Osteoblast (primary cell): ENCODE measurements at regions not wholly inside any gene's neighbourhood (a gene's known extent, or its start where the extent isn't known, plus 50 kb on each side); places are given as distances from the start of the nearest gene placed in this dataset.

Experiments
- DNase-seq: peaks from one replicate; pipeline ENCODE4 v3.0.0; 2011; ENCODE audit warnings: low spot score, mixed read lengths; ENCODE audit not compliant: insufficient read length; ENCODE audit errors: missing footprints
- H2AFZ ChIP-seq: 2 replicates; pipeline ENCODE4 v1.6.0; 2011; ENCODE audit warnings: mild to moderate bottlenecking, low read length
- H3K27ac ChIP-seq: 2 replicates; pipeline ENCODE4 v1.5.1; 2011; ENCODE audit warnings: mild to moderate bottlenecking, low read depth, low read length, moderate library complexity
- H3K27me3 ChIP-seq: 2 replicates; pipeline ENCODE4 v1.6.0; 2012; ENCODE audit warnings: mild to moderate bottlenecking, control low read depth, inconsistent platforms, low read length, moderate library complexity; ENCODE audit not compliant: insufficient read depth
- H3K36me3 ChIP-seq: 2 replicates; pipeline ENCODE4 v1.5.1; 2011; ENCODE audit warnings: mild to moderate bottlenecking, low read length, control low read depth, moderate library complexity; ENCODE audit not compliant: insufficient read depth
- H3K4me1 ChIP-seq: 2 replicates; pipeline ENCODE4 v1.5.1; 2011; ENCODE audit warnings: mild to moderate bottlenecking, low read length, control low read depth, moderate library complexity; ENCODE audit not compliant: insufficient read depth
- H3K4me2 ChIP-seq: 2 replicates; pipeline ENCODE4 v1.6.0; 2011; ENCODE audit warnings: mild to moderate bottlenecking, low read length; ENCODE audit not compliant: insufficient read depth
- H3K4me3 ChIP-seq: fragments of 200-600 bp; sonication (generic); 3 replicates; pipeline ENCODE4 v1.5.1; 2012; ENCODE audit warnings: mild to moderate bottlenecking, low read length, inconsistent platforms; ENCODE audit not compliant: insufficient read depth
- H3K79me2 ChIP-seq: 2 replicates; pipeline ENCODE4 v1.6.0; 2012; ENCODE audit warnings: mild to moderate bottlenecking, low read length, control low read depth, inconsistent platforms; ENCODE audit not compliant: insufficient read depth
- H3K9me3 ChIP-seq: 2 replicates; pipeline ENCODE4 v1.5.1; 2011; ENCODE audit warnings: low read depth, low read length, control low read depth
- H4K20me1 ChIP-seq: 2 replicates; pipeline ENCODE4 v1.6.0; 2012; ENCODE audit warnings: mild to moderate bottlenecking, low read length, control low read depth; ENCODE audit not compliant: insufficient read depth
- TF ChIP-seq, protein P1 (sequence below): IDR thresholded peaks from 2 replicates; pipeline ENCODE4 v1.5.1; 2011; ENCODE audit warnings: mild to moderate bottlenecking, low read depth, low read length, moderate library complexity; ENCODE audit errors: extremely low read depth

DNA sequence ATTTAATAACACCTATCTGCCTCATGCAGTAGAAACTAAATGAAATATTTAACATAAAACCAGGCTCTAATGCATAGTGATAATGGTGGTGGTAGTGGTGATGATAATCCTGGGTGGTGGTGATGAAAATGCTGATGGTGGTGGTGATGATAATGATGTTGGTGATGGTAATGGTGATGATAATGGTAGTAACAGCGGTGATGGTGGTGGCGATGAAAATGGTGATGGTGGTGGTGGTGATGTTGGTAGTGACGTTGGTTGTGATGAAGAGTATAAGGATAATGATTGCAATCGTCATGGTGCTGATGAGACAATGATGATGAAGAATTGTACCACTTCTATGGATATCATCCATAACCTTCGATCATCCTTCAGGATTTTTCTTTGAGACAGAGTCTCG, 173.7 kb upstream of the CDH11 start:
- TF ChIP-seq, protein P1, sequence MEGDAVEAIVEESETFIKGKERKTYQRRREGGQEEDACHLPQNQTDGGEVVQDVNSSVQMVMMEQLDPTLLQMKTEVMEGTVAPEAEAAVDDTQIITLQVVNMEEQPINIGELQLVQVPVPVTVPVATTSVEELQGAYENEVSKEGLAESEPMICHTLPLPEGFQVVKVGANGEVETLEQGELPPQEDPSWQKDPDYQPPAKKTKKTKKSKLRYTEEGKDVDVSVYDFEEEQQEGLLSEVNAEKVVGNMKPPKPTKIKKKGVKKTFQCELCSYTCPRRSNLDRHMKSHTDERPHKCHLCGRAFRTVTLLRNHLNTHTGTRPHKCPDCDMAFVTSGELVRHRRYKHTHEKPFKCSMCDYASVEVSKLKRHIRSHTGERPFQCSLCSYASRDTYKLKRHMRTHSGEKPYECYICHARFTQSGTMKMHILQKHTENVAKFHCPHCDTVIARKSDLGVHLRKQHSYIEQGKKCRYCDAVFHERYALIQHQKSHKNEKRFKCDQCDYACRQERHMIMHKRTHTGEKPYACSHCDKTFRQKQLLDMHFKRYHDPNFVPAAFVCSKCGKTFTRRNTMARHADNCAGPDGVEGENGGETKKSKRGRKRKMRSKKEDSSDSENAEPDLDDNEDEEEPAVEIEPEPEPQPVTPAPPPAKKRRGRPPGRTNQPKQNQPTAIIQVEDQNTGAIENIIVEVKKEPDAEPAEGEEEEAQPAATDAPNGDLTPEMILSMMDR = no peak
- H3K79me2 ChIP-seq = no peaks in the 10 kb centered on the region

DNA sequence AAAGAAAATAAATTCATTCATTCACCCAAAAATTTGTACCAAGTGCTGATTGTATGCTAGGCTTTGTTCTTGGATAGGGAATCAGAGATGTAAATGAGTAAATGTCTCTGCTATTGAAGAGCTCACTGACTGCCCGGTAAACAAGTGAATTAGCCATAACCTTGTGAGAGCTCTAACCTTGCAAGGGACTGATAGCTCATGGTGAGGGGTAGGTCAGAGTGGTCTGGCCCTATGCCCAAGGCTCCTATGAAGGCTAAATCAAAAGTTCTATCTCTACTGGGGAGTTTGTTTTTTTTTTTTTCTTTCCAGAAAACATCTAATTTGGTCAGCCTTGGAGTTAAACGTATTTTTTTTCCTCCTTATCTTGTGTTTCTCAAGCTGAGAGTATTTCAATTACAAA, 172.8 kb upstream of the CDH11 start:
- no peaks in the 10 kb centered on the region for H3K36me3 ChIP-seq
- DNase-seq = no peak
- no peaks in the 10 kb centered on the region for H3K4me1 ChIP-seq
- no peak overlapping the region for H3K4me2 ChIP-seq
- no peak overlapping the region for H2AFZ ChIP-seq
- TF ChIP-seq, protein P1 = no peak
- H4K20me1 ChIP-seq = no peaks in the 10 kb centered on the region
- H3K9me3 ChIP-seq = no peaks in the 10 kb centered on the region
- no peak overlapping the region for H3K4me3 ChIP-seq
- no peak overlapping the region for H3K27ac ChIP-seq
- H3K79me2 ChIP-seq = no peaks in the 10 kb centered on the region
- H3K27me3 ChIP-seq = no peaks in the 10 kb centered on the region

More for the DNA sequence above, 173.7 kb upstream of the CDH11 start:
- no peak overlapping the region for H2AFZ ChIP-seq
- no peak overlapping the region for H3K4me3 ChIP-seq
- H3K4me1 ChIP-seq = no peaks in the 10 kb centered on the region
- H3K4me2 ChIP-seq = no peak overlapping the region
- no peaks in the 10 kb centered on the region for H3K36me3 ChIP-seq
- DNase-seq = no peak
- no peak overlapping the region for H3K27ac ChIP-seq
- no peaks in the 10 kb centered on the region for H4K20me1 ChIP-seq
- H3K9me3 ChIP-seq = no peaks in the 10 kb centered on the region
- no peaks in the 10 kb centered on the region for H3K27me3 ChIP-seq

DNA sequence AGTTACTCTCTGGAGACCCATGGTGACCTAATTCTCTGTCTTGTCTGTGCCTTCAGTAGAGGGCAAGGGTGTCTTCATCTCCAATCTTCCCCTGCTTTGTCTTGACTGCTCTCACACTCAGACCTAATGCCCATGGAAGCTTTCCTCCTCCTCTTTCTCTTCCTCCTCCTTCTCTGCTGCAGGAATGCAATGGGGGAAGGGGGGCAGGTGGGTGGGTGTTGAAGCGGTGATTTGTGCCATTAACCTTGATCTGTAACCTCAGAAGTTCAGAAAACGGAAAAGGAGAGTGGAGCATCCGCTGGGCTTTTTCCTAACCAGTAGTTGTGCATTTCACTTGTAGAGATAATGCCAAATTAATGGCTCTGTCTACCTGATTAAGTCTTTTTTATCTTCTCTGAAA, 172.3 kb upstream of the CDH11 start:
- Histone ChIP-seq H3K36me3 (no peaks in the 10 kb centered on the region), H3K9me3 (no peaks in the 10 kb centered on the region), H3K27me3 (no peaks in the 10 kb centered on the region), H3K4me3 (no peak overlapping the region), H3K4me2 (no peak overlapping the region), H3K4me1 (no peaks in the 10 kb centered on the region), H3K79me2 (no peaks in the 10 kb centered on the region), H3K27ac (no peak overlapping the region), H4K20me1 (no peaks in the 10 kb centered on the region), H2AFZ (no peak overlapping the region)
- TF ChIP-seq, protein P1 = no peak
- DNase-seq = no peak

DNA sequence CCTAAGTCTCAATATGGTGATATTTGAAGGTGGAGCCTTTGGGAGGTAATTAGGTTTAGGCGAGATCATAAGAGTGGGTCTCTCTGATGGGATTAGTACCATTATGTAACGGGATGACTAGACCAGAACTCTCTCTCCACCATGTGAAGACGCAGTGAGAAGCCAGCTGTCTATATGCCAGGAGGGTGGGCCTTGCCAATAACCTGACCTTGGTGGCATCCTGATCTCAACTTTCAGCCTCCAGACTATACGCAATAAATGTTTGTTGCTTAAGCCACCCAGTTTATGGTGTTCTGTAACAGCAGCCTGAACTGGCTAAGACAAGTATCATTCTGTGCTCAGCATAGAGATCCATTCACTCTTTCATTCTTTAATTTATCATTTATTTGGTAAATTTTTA, 167.2 kb upstream of the CDH11 start:
- Histone ChIP-seq H3K27me3 (no peaks in the 10 kb centered on the region), H3K4me1 (peaks cover 14% of the 10 kb centered on the region), H3K9me3 (no peaks in the 10 kb centered on the region), H4K20me1 (no peaks in the 10 kb centered on the region), H3K36me3 (no peaks in the 10 kb centered on the region), H3K27ac (no peak overlapping the region), H3K4me2 (no peak overlapping the region), H2AFZ (no peak overlapping the region), H3K4me3 (no peak overlapping the region), H3K79me2 (no peaks in the 10 kb centered on the region)
- no peak for DNase-seq
- TF ChIP-seq, protein P1 = no peak
